K562 (cell line): ENCODE measurements at regions not wholly inside any gene's neighbourhood (a gene's known extent, or its start where the extent isn't known, plus 50 kb on each side); places are given as distances from the start of the nearest gene placed in this dataset.

Source experiments
- CBFB ChIP-seq: sonication (generic); formaldehyde crosslinking; IDR thresholded peaks from 2 replicates; pipeline ENCODE4 v1.4.0; 2020; ENCODE audit warnings: mild to moderate bottlenecking, missing genetic modification reagents
- DDX20 ChIP-seq: fragments of 450-650 bp; IDR thresholded peaks from 2 replicates; pipeline ENCODE4 v1.6.1; 2016; ENCODE audit warnings: missing genetic modification characterization, low read depth, mild to moderate bottlenecking, missing compliant biosample characterization, moderate library complexity
- KAT2B ChIP-seq: IDR thresholded peaks from one replicate; pipeline ENCODE4 v1.6.1; 2012; ENCODE audit warnings: low read depth, mild to moderate bottlenecking, control low read depth, inconsistent platforms, low read length, moderate library complexity
- MAX ChIP-seq: sonication (generic); formaldehyde crosslinking; IDR thresholded peaks from 2 replicates; pipeline ENCODE4 v1.9.0; 2022; ENCODE audit warnings: mild to moderate bottlenecking, missing genetic modification reagents
- MBD2 ChIP-seq: sonication (generic); IDR thresholded peaks from 2 replicates; pipeline ENCODE4 v1.6.1; 2016; ENCODE audit warnings: low read depth, borderline replicate concordance
- MXD1 ChIP-seq: fragments of 250-450 bp; sonication (Bioruptor Pico); IDR thresholded peaks from 2 replicates; pipeline ENCODE4 v1.8.0; 2021; ENCODE audit warnings: borderline replicate concordance, mild to moderate bottlenecking, moderate library complexity; ENCODE audit not compliant: poor library complexity, severe bottlenecking
- POLR2AphosphoS2 ChIP-seq: IDR thresholded peaks from 2 replicates; pipeline ENCODE4 v1.6.1; 2012; ENCODE audit warnings: low read length, improper control_type of control experiment
- SMARCC2 ChIP-seq: fragments of 450-650 bp; IDR thresholded peaks from 2 replicates; pipeline ENCODE4 v1.6.1; 2017; ENCODE audit warnings: antibody characterized with exemption, moderate library complexity, mild to moderate bottlenecking, low read depth
- ZBTB12 ChIP-seq: fragments of 250-450 bp; sonication (Bioruptor Pico); IDR thresholded peaks from 2 replicates; pipeline ENCODE4 v1.4.0; 2020
- ZBTB2 ChIP-seq: fragments of 450-650 bp; IDR thresholded peaks from 2 replicates; pipeline ENCODE4 v1.6.1; 2016; ENCODE audit warnings: antibody characterized with exemption
- ZNF121 ChIP-seq: sonication (generic); formaldehyde crosslinking; conservative IDR thresholded peaks from 2 replicates; pipeline ENCODE4 v1.8.0; 2022; ENCODE audit warnings: missing genetic modification reagents
- ZNF311 ChIP-seq: fragments of 250-450 bp; sonication (Bioruptor Pico); IDR thresholded peaks from 2 replicates; pipeline ENCODE4 v1.4.0; 2020; ENCODE audit warnings: mild to moderate bottlenecking, moderate library complexity
- ZNF384 ChIP-seq: IDR thresholded peaks from 2 replicates; pipeline ENCODE4 v1.6.1; 2012; ENCODE audit warnings: low read depth, low read length, improper control_type of control experiment
- ZNF778 ChIP-seq: fragments of 450-650 bp; formaldehyde crosslinking; IDR thresholded peaks from 2 replicates; pipeline ENCODE4 v1.4.0; 2020; ENCODE audit warnings: mild to moderate bottlenecking, moderate library complexity
- TF ChIP-seq, protein P1 (sequence below): fragments of 450-650 bp; IDR thresholded peaks from 2 replicates; pipeline ENCODE4 v1.7.0; 2016; ENCODE audit warnings: borderline replicate concordance
- TF ChIP-seq, protein P2 (sequence below): fragments of 450-650 bp; IDR thresholded peaks from 2 replicates; pipeline ENCODE4 v1.6.1; 2014; ENCODE audit warnings: low read depth, mild to moderate bottlenecking, moderate library complexity, borderline replicate concordance

- TF ChIP-seq ZNF311 (CRISPR knock-in tag) = no peak
- TF ChIP-seq SMARCC2 = no peak
- no peak for TF ChIP-seq MAX (CRISPR knock-in tag)
- no peak for TF ChIP-seq MXD1
- TF ChIP-seq KAT2B = no peak
- TF ChIP-seq, protein P1, sequence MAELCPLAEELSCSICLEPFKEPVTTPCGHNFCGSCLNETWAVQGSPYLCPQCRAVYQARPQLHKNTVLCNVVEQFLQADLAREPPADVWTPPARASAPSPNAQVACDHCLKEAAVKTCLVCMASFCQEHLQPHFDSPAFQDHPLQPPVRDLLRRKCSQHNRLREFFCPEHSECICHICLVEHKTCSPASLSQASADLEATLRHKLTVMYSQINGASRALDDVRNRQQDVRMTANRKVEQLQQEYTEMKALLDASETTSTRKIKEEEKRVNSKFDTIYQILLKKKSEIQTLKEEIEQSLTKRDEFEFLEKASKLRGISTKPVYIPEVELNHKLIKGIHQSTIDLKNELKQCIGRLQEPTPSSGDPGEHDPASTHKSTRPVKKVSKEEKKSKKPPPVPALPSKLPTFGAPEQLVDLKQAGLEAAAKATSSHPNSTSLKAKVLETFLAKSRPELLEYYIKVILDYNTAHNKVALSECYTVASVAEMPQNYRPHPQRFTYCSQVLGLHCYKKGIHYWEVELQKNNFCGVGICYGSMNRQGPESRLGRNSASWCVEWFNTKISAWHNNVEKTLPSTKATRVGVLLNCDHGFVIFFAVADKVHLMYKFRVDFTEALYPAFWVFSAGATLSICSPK = no peak
- peak; percentile 76 for TF ChIP-seq ZNF384
- no peak for TF ChIP-seq ZBTB2
- TF ChIP-seq MBD2 = no peak
- TF ChIP-seq CBFB = no peak
- TF ChIP-seq, protein P2, sequence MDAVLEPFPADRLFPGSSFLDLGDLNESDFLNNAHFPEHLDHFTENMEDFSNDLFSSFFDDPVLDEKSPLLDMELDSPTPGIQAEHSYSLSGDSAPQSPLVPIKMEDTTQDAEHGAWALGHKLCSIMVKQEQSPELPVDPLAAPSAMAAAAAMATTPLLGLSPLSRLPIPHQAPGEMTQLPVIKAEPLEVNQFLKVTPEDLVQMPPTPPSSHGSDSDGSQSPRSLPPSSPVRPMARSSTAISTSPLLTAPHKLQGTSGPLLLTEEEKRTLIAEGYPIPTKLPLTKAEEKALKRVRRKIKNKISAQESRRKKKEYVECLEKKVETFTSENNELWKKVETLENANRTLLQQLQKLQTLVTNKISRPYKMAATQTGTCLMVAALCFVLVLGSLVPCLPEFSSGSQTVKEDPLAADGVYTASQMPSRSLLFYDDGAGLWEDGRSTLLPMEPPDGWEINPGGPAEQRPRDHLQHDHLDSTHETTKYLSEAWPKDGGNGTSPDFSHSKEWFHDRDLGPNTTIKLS = no peak
- no peak for TF ChIP-seq ZNF778 (CRISPR knock-in tag)
- no peak for TF ChIP-seq DDX20 (tag)
- TF ChIP-seq POLR2AphosphoS2 = no peak
- no peak for TF ChIP-seq ZNF121 (CRISPR knock-in tag)
- no peak for TF ChIP-seq ZBTB12 (CRISPR knock-in tag)
Measured at GRCh38 chr5:108481355-108481931, 99.5 kb upstream of the FBXL17 start (continued).
